H1 (cell line): ENCODE measurements at regions not wholly inside any gene's neighbourhood (a gene's known extent, or its start where the extent isn't known, plus 50 kb on each side); places are given as distances from the start of the nearest gene placed in this dataset.

Experiments used
- CTCF ChIA-PET: fragments of 300-600 bp; sonication (Branson Sonifier 250); formaldehyde crosslinking; loops from one replicate; lab custom pipeline; 2021; ENCODE audit not compliant: partially characterized antibody; lab: Charles Lee
- POLR2A ChIA-PET: fragments of 300-600 bp; sonication (Branson Sonifier 250); formaldehyde crosslinking; loops from one replicate; lab custom pipeline; 2021; ENCODE audit warnings: inconsistent platforms; ENCODE audit not compliant: partially characterized antibody; lab: Charles Lee
- DNase-seq, 2 experiments: peaks; one replicate each; pipeline versions ENCODE4 v3.0.0 to v3.0.0-alpha.2; 2010 to 2022; ENCODE audit warnings: low spot score in 2 of 2, low read depth in 1 of 2, mixed read lengths in 1 of 2
- FAIRE-seq: peaks from 2 replicates; lab custom pipeline; 2011; peaks lifted over from hg19 to GRCh38; lab: Jason Lieb, UNC
- H2AFZ ChIP-seq: 2 replicates; pipeline ENCODE4 v1.8.1; 2012; ENCODE audit warnings: low read length, inconsistent platforms
- H2AK5ac ChIP-seq: 2 replicates; pipeline ENCODE4 v1.6.1; 2013; ENCODE audit warnings: low read depth, low read length
- H2BK120ac ChIP-seq: replicated peaks from 2 replicates; pipeline ENCODE3; 2013; ENCODE audit warnings: low read depth, low read length, inconsistent platforms
- H2BK12ac ChIP-seq: 2 replicates; pipeline ENCODE4 v1.6.1; 2013; ENCODE audit warnings: low read depth, low read length
- H2BK15ac ChIP-seq: 2 replicates; pipeline ENCODE4 v1.6.1; 2013; ENCODE audit warnings: low read length
- H2BK20ac ChIP-seq: 2 replicates; pipeline ENCODE4 v1.6.1; 2013; ENCODE audit warnings: low read length
- H2BK5ac ChIP-seq: 2 replicates; pipeline ENCODE4 v1.6.1; 2013; ENCODE audit warnings: low read depth, low read length
- H3K14ac ChIP-seq: 2 replicates; pipeline ENCODE4 v1.6.1; 2013; ENCODE audit warnings: inconsistent platforms; ENCODE audit not compliant: insufficient read length
- H3K18ac ChIP-seq: 2 replicates; pipeline ENCODE4 v1.6.1; 2013; ENCODE audit warnings: low read length; ENCODE audit errors: extremely low read depth
- H3K23ac ChIP-seq: 2 replicates; pipeline ENCODE4 v1.6.1; 2013; ENCODE audit warnings: inconsistent platforms; ENCODE audit not compliant: insufficient read length
- H3K23me2 ChIP-seq: 2 replicates; pipeline ENCODE4 v1.6.1; 2013; ENCODE audit warnings: low read depth, low read length
- H3K27ac ChIP-seq: 2 replicates; pipeline ENCODE4 v1.6.1; 2011; ENCODE audit warnings: low read depth, low read length, inconsistent platforms
- H3K27me3 ChIP-seq, 4 experiments: replicated peaks in 1 of 4; 1 replicate in 1 of 4; 2 replicates in 3 of 4; pipeline versions ENCODE4 v1.6.1 to v1.8.1; 2011 to 2013; ENCODE audit warnings: low read length in 3 of 4, mild to moderate bottlenecking in 3 of 4, inconsistent platforms in 2 of 4, mixed read lengths in 2 of 4, moderate library complexity in 1 of 4; ENCODE audit not compliant: control insufficient read depth in 3 of 4, insufficient read depth in 3 of 4; ENCODE audit errors: extremely low read depth in 1 of 4
- H3K36me3 ChIP-seq, 4 experiments: 2 replicates each; pipeline versions ENCODE4 v1.6.1 to v1.8.1; 2011 to 2013; ENCODE audit warnings: mild to moderate bottlenecking in 4 of 4, low read length in 3 of 4, moderate library complexity in 2 of 4, control low read depth in 1 of 4, inconsistent platforms in 1 of 4; ENCODE audit not compliant: insufficient read depth in 4 of 4, control insufficient read depth in 2 of 4
- H3K4ac ChIP-seq: replicated peaks from 2 replicates; pipeline ENCODE3; 2013; ENCODE audit warnings: low read length, low read depth, mixed read lengths, inconsistent platforms; ENCODE audit not compliant: insufficient read length
- H3K4me1 ChIP-seq, 4 experiments: replicated peaks in 1 of 4; 1 replicate in 1 of 4; 2 replicates in 3 of 4; pipeline versions ENCODE4 v1.6.1 to v1.8.1; 2011 to 2013; ENCODE audit warnings: low read length in 3 of 4, inconsistent platforms in 2 of 4, mixed read lengths in 1 of 4; ENCODE audit not compliant: insufficient read depth in 4 of 4, control insufficient read depth in 3 of 4
- H3K4me2 ChIP-seq, 2 experiments: 2 replicates each; pipeline versions ENCODE4 v1.6.1 to v1.8.1; 2011 to 2013; ENCODE audit warnings: low read depth in 2 of 2, low read length in 2 of 2, control low read depth in 1 of 2, inconsistent platforms in 1 of 2, mild to moderate bottlenecking in 1 of 2; ENCODE audit not compliant: insufficient read depth in 1 of 2
- H3K4me3 ChIP-seq, 4 experiments: fragments of 200-600, 300-600 bp in 1 of 4; sonication (generic), shearing (Covaris generic), sonication (Bioruptor Twin) in 1 of 4; 2 replicates each; pipeline versions ENCODE4 v1.5.1 to v1.8.1; 2011 to 2016; ENCODE audit warnings: low read length in 4 of 4, low read depth in 3 of 4, control low read depth in 2 of 4, inconsistent platforms in 2 of 4, mild to moderate bottlenecking in 2 of 4, mixed read lengths in 1 of 4, moderate library complexity in 1 of 4; ENCODE audit not compliant: insufficient read depth in 2 of 4; ENCODE audit errors: extremely low read depth in 1 of 4
- H3K56ac ChIP-seq: replicated peaks from 2 replicates; pipeline ENCODE3; 2013; ENCODE audit warnings: low read depth, mild to moderate bottlenecking, mixed read lengths, low read length, inconsistent platforms; ENCODE audit not compliant: insufficient read length
- H3K79me1 ChIP-seq: 2 replicates; pipeline ENCODE4 v1.6.1; 2013; ENCODE audit warnings: low read depth, low read length, control low read depth
- H3K79me2 ChIP-seq, 2 experiments: 2 replicates each; pipeline versions ENCODE4 v1.6.1 to v1.8.1; 2012 to 2013; ENCODE audit warnings: low read length in 2 of 2, mild to moderate bottlenecking in 2 of 2, inconsistent platforms in 1 of 2; ENCODE audit not compliant: insufficient read depth in 2 of 2, control insufficient read depth in 1 of 2
- H3K9ac ChIP-seq, 4 experiments: replicated peaks in 1 of 4; 1 replicate in 1 of 4; 2 replicates in 3 of 4; pipeline versions ENCODE4 v1.6.1 to v1.8.1; 2011 to 2013; ENCODE audit warnings: low read depth in 3 of 4, low read length in 3 of 4, control low read depth in 2 of 4, mild to moderate bottlenecking in 2 of 4, moderate library complexity in 2 of 4, inconsistent platforms in 1 of 4; ENCODE audit errors: extremely low read depth in 1 of 4
- H3K9me3 ChIP-seq, 2 experiments: 2 replicates each; pipeline versions ENCODE4 v1.6.1 to v1.8.1; 2012 to 2013; ENCODE audit warnings: mild to moderate bottlenecking in 2 of 2, moderate library complexity in 2 of 2, control low read depth in 1 of 2, inconsistent platforms in 1 of 2, low read depth in 1 of 2, low read length in 1 of 2, mixed read lengths in 1 of 2; ENCODE audit not compliant: insufficient read depth in 2 of 2
- H4K20me1 ChIP-seq, 2 experiments: replicated peaks in 1 of 2; 2 replicates each; pipeline versions ENCODE3 to v1.8.1; 2011 to 2013; ENCODE audit warnings: inconsistent platforms in 2 of 2, low read length in 2 of 2, mild to moderate bottlenecking in 1 of 2; ENCODE audit not compliant: insufficient read depth in 2 of 2, control insufficient read depth in 1 of 2
- H4K5ac ChIP-seq: 2 replicates; pipeline ENCODE4 v1.6.1; 2013; ENCODE audit warnings: low read length, low read depth, mixed read lengths, inconsistent platforms; ENCODE audit not compliant: insufficient read length
- H4K8ac ChIP-seq: 2 replicates; pipeline ENCODE4 v1.8.0; 2013; ENCODE audit warnings: mild to moderate bottlenecking, moderate library complexity, low read length, inconsistent platforms; ENCODE audit not compliant: insufficient read depth; ENCODE audit errors: extremely low read depth
- H4K91ac ChIP-seq: replicated peaks from 2 replicates; pipeline ENCODE3; 2013; ENCODE audit warnings: low read length, mixed read lengths, inconsistent platforms; ENCODE audit not compliant: insufficient read length
- FOSL1 ChIP-seq: IDR thresholded peaks from 2 replicates; pipeline ENCODE4 v1.6.1; 2011; ENCODE audit warnings: mild to moderate bottlenecking, low read depth, low read length, moderate library complexity; ENCODE audit not compliant: insufficient read depth
- GABPA ChIP-seq: IDR thresholded peaks from 2 replicates; pipeline ENCODE4 v1.6.1; 2011; ENCODE audit warnings: mild to moderate bottlenecking, low read length, moderate library complexity, borderline replicate concordance; ENCODE audit not compliant: insufficient read depth
- KDM4A ChIP-seq: IDR thresholded peaks from one replicate; pipeline ENCODE4 v1.7.1; 2012; ENCODE audit warnings: low read depth, mild to moderate bottlenecking, moderate library complexity, low read length, inconsistent platforms; ENCODE audit not compliant: severe bottlenecking
- NANOG ChIP-seq: IDR thresholded peaks from 2 replicates; pipeline ENCODE4 v1.6.1; 2011; ENCODE audit warnings: low read length, low read depth, mild to moderate bottlenecking, inconsistent platforms; ENCODE audit not compliant: insufficient read depth, poor library complexity, severe bottlenecking
- RAD21 ChIP-seq, 2 experiments: IDR thresholded peaks in 1 of 2; conservative IDR thresholded peaks in 1 of 2; 2 replicates each; pipeline ENCODE4 v1.6.1; 2011; ENCODE audit warnings: low read depth in 2 of 2, low read length in 2 of 2, improper control_type of control experiment in 1 of 2, inconsistent platforms in 1 of 2, mild to moderate bottlenecking in 1 of 2, moderate library complexity in 1 of 2
- YY1 ChIP-seq: IDR thresholded peaks from 2 replicates; pipeline ENCODE4 v1.6.1; 2011; ENCODE audit warnings: low read depth, mild to moderate bottlenecking, low read length
- WGBS, 2 experiments: shearing (Covaris generic) in 1 of 2; methylation state at CpG; one replicate each; pipeline versions ENCODE4 v1.1.6 to v1.1.7; 2013 to 2015; ENCODE audit warnings: low lambda C conversion rate in 2 of 2, mixed read lengths in 2 of 2, inconsistent platforms in 1 of 2, low coverage in 1 of 2, missing lambda C conversion rate in 1 of 2; ENCODE audit not compliant: insufficient replicate concordance in 2 of 2, insufficient coverage in 1 of 2, insufficient read length in 1 of 2; ENCODE audit errors: extremely low coverage in 1 of 2, missing lambda C conversion rate in 1 of 2; 5-methylcytosine and 5-hydroxymethylcytosine counted together

DNA sequence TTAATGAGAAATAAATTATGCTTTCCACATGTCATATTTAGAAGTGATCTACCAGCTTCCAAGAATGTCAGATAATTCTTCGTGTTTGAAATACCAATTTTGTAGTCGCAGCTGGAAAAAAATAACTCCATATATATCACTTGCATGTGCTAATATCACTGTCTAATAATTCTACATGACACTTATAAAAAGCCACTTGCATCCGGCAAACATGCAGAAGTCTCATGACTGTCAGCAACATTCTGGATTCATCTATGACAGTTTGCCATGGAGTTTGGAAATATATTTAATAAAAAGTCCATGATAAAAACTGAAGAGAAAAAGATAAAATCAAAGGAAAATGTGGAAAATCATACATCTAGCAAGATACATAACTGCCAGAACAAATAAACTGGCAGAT, 1784.4 kb downstream of the SUCLG1 start:
- no peak overlapping the region for H3K23ac ChIP-seq
- no peak overlapping the region for H3K4me2 ChIP-seq
- no peak overlapping the region for H3K4me3 ChIP-seq
- no peak overlapping the region for H3K14ac ChIP-seq
- no peak overlapping the region for H3K27ac ChIP-seq
- H3K4me1 ChIP-seq: no peaks in the 10 kb centered on the region
- no peaks in the 10 kb centered on the region for H3K36me3 ChIP-seq
- H3K56ac ChIP-seq: no peak overlapping the region
- H2BK12ac ChIP-seq: no peak overlapping the region
- H3K9ac ChIP-seq: no peak overlapping the region
- H4K5ac ChIP-seq: no peak overlapping the region
- no peak overlapping the region for H2AK5ac ChIP-seq
- no peaks in the 10 kb centered on the region for H3K9me3 ChIP-seq
- H3K18ac ChIP-seq: no peak overlapping the region
- H2BK15ac ChIP-seq: no peak overlapping the region
- no peak overlapping the region for H2BK5ac ChIP-seq
- H3K27me3 ChIP-seq: no peaks in the 10 kb centered on the region
- no peaks in the 10 kb centered on the region for H4K20me1 ChIP-seq
- no peaks in the 10 kb centered on the region for H3K79me1 ChIP-seq
- H2AFZ ChIP-seq: no peak overlapping the region
- WGBS, 2 experiments: 97% methylated on average over 3 of the region's 3 CpGs; no CpG with 5 or more reads in 1 of the 2 experiments
- no peak overlapping the region for H2BK120ac ChIP-seq
- no peak overlapping the region for H3K4ac ChIP-seq
- no peak for DNase-seq
- POLR2A ChIA-PET: no interaction called here
- TF ChIP-seq GABPA: no peak
- TF ChIP-seq KDM4A: no peak
- TF ChIP-seq NANOG: no peak
- TF ChIP-seq YY1: no peak
- no peak for TF ChIP-seq RAD21 (IDR thresholded peaks at IDR 0.05 in 1 of 2, conservative IDR thresholded peaks at IDR 0.05 in 1 of 2; ENCODE audit: low read depth in 2 of 2, low read length in 2 of 2)
- no peak for TF ChIP-seq FOSL1
- TF ChIP-seq, all 59 proteins: peak for 0
- Histone ChIP-seq H3K23me2 (no peaks in the 10 kb centered on the region), H4K8ac (no peak overlapping the region), H3K79me2 (no peaks in the 10 kb centered on the region), H2BK20ac (no peak overlapping the region), H4K91ac (no peak overlapping the region)
- FAIRE-seq: no peak
- CTCF ChIA-PET: no interaction called here
